Heart right ventricle (tissue), 16 donors: ENCODE measurements at regions not wholly inside any gene's neighbourhood (a gene's known extent, or its start where the extent isn't known, plus 50 kb on each side); places are given as distances from the start of the nearest gene placed in this dataset.

Source experiments
- ATAC-seq, 8 donors: fragments of 200-7000 bp; cut with Tn5 transposase; one replicate each; pipeline ENCODE4 v1.9.1; 2020; ENCODE audit warnings: mild to moderate bottlenecking in 8 of 8, moderate library complexity in 8 of 8, moderate number of reproducible peaks in 1 of 8
- DNase-seq, 2 donors: peaks; one replicate each; pipeline ENCODE4 v3.0.0-alpha.2; 2020
- H3K27ac ChIP-seq, 10 donors: fragments of 200-600 bp; sonication (generic) in 2 of 10; one replicate each; pipeline versions ENCODE4 v1.5.0 to v1.8.0; 2020 to 2022; ENCODE audit warnings: mild to moderate bottlenecking in 3 of 10
- H3K27me3 ChIP-seq, 7 donors: fragments of 200-600 bp; one replicate each; pipeline ENCODE4 v1.8.0; 2021 to 2022; ENCODE audit warnings: mild to moderate bottlenecking in 2 of 7
- H3K36me3 ChIP-seq, 9 donors: fragments of 200-600 bp; sonication (generic) in 1 of 9; one replicate each; pipeline versions ENCODE4 v1.5.0 to v1.8.0; 2020 to 2022; ENCODE audit warnings: mild to moderate bottlenecking in 2 of 9
- H3K4me1 ChIP-seq, 9 donors: fragments of 200-600 bp; sonication (generic) in 1 of 9; one replicate each; pipeline versions ENCODE4 v1.5.0 to v1.8.0; 2020 to 2022; ENCODE audit warnings: mild to moderate bottlenecking in 4 of 9
- H3K4me3 ChIP-seq, 10 donors: fragments of 200-600 bp; sonication (generic) in 2 of 10; one replicate each; pipeline versions ENCODE4 v1.5.0 to v1.8.0; 2020 to 2022; ENCODE audit warnings: mild to moderate bottlenecking in 7 of 10, moderate library complexity in 2 of 10
- H3K9me3 ChIP-seq, 11 donors: fragments of 200-600 bp in 10 of 11; sonication (generic) in 2 of 11; one replicate each; pipeline versions ENCODE4 v1.5.0 to v1.8.0; 2013 to 2022; ENCODE audit warnings: mild to moderate bottlenecking in 2 of 11, control low read depth in 1 of 11, moderate library complexity in 1 of 11
- WGBS, 2 donors: extraction: QIAGEN DNeasy Blood & Tissue Kit; methylation state at CpG; one replicate each; pipeline ENCODE4 v1.1.7; 2013; ENCODE audit warnings: inconsistent platforms in 1 of 2; 5-methylcytosine and 5-hydroxymethylcytosine counted together
- intact Hi-C, 10 donors: fragments of 100-400 bp; cut with DNase I; formaldehyde crosslinking; loops; one replicate each; pipeline versions ENCODE4 v1.11.1 to v1.14.2; 2022
- TF ChIP-seq, protein P1 (sequence below), 9 donors: fragments of 200-600 bp; sonication (generic) in 2 of 9; IDR thresholded peaks; one replicate each; pipeline versions ENCODE4 v1.5.0 to v1.8.0; 2021 to 2022; ENCODE audit warnings: antibody characterized with exemption in 9 of 9, mild to moderate bottlenecking in 5 of 9, moderate library complexity in 1 of 9
- donor health status: Arrhythmogenic right ventricular cardiomyopathy.
- donor health status: ischemic (EF 13 %, LVEDD 7.1; RV severe dilation, severe dysfunction).
- donor health status: healthy with polysubstance abuse.
- donor health status: DM: no; HTN: yes; CAD: no.
- donor health status: DM: no; HTN: no; CAD: no.
- donor health status: ischemic (EF 25% LVEDD 6.9; RV normal size, moderate dysfunction).
- donor health status: ischemic (EF 25% LVEDD 5.7; RV mildly dilated, moderate dysfunction).
- donor health status: healthy.
- donor health status: DM: yes; HTN: yes; CAD: no.
- donor health status: Ischemic cardiomyopathy.
- donor health status: ischemic (EF 35%, LVEDD 5.7; RV mildly dilated, moderate dysfunction).
- donor health status: nonischemic (EF 11% LVEDD 7.7; RV severe dilation, severe dysfunction).
- donor health status: DM: yes; HTN: yes; CAD: no.
- donor health status: PGD.
- donor health status: ischemic (EF 29% LVEDD 5.4; RV normal size, mild dysfunction).
- donor health status: nonischemic (EF 23%, LVEDD 6.1; RV moderate dilation, normal function).

DNA sequence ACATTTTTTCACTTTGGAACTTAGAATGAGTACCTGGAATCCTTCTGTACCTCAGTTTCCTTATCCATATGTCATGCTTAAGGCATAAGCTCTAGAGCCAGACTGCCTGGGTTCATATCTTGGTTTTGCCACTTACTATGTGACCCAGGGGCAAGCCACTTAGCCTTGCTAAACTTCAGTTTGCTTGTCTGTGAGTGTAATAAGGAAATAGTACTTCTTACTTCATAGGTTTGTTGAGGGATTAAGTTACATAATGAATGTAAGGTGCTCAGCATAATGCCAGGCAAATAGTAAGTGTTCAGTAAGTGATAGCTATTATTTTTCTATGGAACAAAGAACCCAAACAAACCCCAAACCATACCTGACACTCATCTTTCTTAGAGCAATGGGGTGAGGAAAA, 225.1 kb downstream of the BCAT1 start:
- TF ChIP-seq, protein P1, sequence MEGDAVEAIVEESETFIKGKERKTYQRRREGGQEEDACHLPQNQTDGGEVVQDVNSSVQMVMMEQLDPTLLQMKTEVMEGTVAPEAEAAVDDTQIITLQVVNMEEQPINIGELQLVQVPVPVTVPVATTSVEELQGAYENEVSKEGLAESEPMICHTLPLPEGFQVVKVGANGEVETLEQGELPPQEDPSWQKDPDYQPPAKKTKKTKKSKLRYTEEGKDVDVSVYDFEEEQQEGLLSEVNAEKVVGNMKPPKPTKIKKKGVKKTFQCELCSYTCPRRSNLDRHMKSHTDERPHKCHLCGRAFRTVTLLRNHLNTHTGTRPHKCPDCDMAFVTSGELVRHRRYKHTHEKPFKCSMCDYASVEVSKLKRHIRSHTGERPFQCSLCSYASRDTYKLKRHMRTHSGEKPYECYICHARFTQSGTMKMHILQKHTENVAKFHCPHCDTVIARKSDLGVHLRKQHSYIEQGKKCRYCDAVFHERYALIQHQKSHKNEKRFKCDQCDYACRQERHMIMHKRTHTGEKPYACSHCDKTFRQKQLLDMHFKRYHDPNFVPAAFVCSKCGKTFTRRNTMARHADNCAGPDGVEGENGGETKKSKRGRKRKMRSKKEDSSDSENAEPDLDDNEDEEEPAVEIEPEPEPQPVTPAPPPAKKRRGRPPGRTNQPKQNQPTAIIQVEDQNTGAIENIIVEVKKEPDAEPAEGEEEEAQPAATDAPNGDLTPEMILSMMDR (IDR thresholded peaks at IDR 0.05), result no peak
- peaks cover 0 to under 1% (median 0%) of the 10 kb centered on the region in 7 donors for H3K27me3 ChIP-seq

DNA sequence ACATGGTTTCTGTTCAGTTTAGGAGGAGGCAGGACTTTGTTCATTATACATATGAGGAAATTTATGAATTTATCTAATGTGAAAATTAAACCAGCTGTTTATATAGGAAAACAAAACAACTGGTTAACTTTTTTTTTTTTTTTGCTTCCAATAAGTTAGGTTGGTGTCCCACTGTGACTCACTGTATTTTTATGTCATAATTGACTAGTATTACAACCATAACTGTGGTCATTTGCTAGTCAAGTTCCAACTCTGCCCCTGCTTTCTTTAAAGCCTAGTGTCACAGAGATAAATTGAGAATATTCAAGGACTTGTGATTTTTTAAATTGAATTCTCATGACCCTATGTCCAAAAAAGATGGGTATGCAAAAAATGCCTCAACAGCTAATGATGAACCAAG, 227.7 kb downstream of the BCAT1 start:
- TF ChIP-seq, protein P1 (IDR thresholded peaks at IDR 0.05), result no peak
- H3K9me3 ChIP-seq, result peaks cover 0 to 7% (median 0%) of the 10 kb centered on the region in 11 donors
- intact Hi-C loops, result no loop called here

More for the DNA sequence above, 225.1 kb downstream of the BCAT1 start:
- no peak overlapping the region for H3K27ac ChIP-seq
- no peak overlapping the region for H3K4me3 ChIP-seq
- H3K9me3 ChIP-seq, result peaks cover 0 to 7% (median 0%) of the 10 kb centered on the region in 11 donors
- no peaks in the 10 kb centered on the region for H3K36me3 ChIP-seq
- intact Hi-C loops, result no loop called here
- DNase-seq, result no peak
- ATAC-seq, result no peak
- peaks cover 0 to 5% (median 0%) of the 10 kb centered on the region in 9 donors for H3K4me1 ChIP-seq

DNA sequence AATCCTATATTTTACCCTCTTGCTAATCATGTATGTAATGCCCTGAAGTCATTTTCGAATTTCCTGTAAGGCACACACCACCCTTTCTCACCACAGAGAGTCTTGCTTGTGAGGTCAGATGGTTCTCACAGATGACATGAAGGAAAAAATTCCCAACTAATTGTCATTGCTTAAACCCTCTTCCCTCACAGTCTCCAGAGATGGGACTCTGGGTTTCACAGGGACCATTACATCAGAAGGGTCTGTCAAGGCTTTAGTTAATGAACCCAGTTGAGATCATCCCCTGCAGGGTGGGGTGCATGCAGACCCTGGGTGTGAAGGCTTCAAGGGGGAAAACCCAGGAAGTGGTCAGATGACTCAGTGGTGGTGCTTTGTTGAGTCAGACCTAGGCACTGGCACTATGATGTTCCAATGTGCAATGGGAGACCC, 229.6 kb downstream of the BCAT1 start:
- Histone ChIP-seq H3K27me3 (no peaks in the 10 kb centered on the region), H3K9me3 (peaks cover 0 to 7% (median 0%) of the 10 kb centered on the region in 11 donors), H3K4me1 (peaks cover 0 to 5% (median 0%) of the 10 kb centered on the region in 9 donors), H3K27ac (no peak overlapping the region), H3K36me3 (no peaks in the 10 kb centered on the region), H3K4me3 (no peak overlapping the region)
- TF ChIP-seq, protein P1 (IDR thresholded peaks at IDR 0.05), result no peak
- intact Hi-C loops, result no loop called here
- ATAC-seq (no peak), DNase-seq (no peak)
- 67 to 85% methylated on average over 1 of the region's 1 CpG for WGBS, 2 donors

More for the DNA sequence above, 227.7 kb downstream of the BCAT1 start:
- no peak for ATAC-seq
- H3K27ac ChIP-seq, result no peak overlapping the region
- H3K27me3 ChIP-seq, result no peaks in the 10 kb centered on the region
- no peak overlapping the region for H3K4me3 ChIP-seq
- peaks cover 0 to 5% (median 0%) of the 10 kb centered on the region in 9 donors for H3K4me1 ChIP-seq
- no peaks in the 10 kb centered on the region for H3K36me3 ChIP-seq
- no peak for DNase-seq

DNA sequence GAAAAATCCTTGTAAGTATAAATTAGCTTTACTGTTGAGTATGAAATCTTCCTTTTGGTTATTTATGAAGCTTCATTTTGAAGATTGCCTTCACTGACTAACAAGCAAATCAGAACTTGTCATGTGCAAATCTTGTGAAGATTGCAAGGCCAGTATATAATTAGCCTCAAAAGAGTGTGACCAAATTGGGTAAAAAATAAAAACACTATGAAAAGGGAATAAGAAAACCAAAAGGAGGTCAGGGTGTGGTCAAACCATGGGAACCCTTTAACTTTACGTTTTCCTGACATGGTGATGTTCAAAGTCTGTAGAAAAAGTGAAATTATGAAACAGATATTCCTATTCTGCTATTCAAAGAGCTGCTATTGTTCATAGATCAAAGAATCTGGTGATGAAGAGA, 230.3 kb downstream of the BCAT1 start:
- H3K36me3 ChIP-seq, result no peaks in the 10 kb centered on the region
- ATAC-seq, result no peak
- intact Hi-C loops, result no loop called here
- peaks cover 0 to 5% (median 0%) of the 10 kb centered on the region in 9 donors for H3K4me1 ChIP-seq
- WGBS, 2 donors, result 0% methylated on average over 1 of the region's 1 CpG
- no peak for DNase-seq
- no peak overlapping the region for H3K27ac ChIP-seq
- peaks cover 0 to 7% (median 0%) of the 10 kb centered on the region in 11 donors for H3K9me3 ChIP-seq
- TF ChIP-seq, protein P1 (IDR thresholded peaks at IDR 0.05), result no peak
- no peaks in the 10 kb centered on the region for H3K27me3 ChIP-seq
- H3K4me3 ChIP-seq, result no peak overlapping the region
